IPS-20b (cell line): ENCODE measurements at regions not wholly inside any gene's neighbourhood (a gene's known extent, or its start where the extent isn't known, plus 50 kb on each side); places are given as distances from the start of the nearest gene placed in this dataset.

Source experiments
- H3K27ac ChIP-seq: one replicate; pipeline ENCODE4 v1.5.1; 2013; ENCODE audit warnings: low read length
- H3K27me3 ChIP-seq: 2 replicates; pipeline ENCODE4 v1.6.1; 2013; ENCODE audit warnings: mild to moderate bottlenecking, low read length, inconsistent platforms; ENCODE audit not compliant: insufficient read depth
- H3K36me3 ChIP-seq: 2 replicates; pipeline ENCODE4 v1.6.1; 2013; ENCODE audit warnings: low read depth, mild to moderate bottlenecking, inconsistent platforms, low read length, moderate library complexity; ENCODE audit not compliant: insufficient read depth
- H3K4me1 ChIP-seq: 2 replicates; pipeline ENCODE4 v1.6.1; 2013; ENCODE audit warnings: mild to moderate bottlenecking, control low read depth, inconsistent platforms, low read length, moderate library complexity; ENCODE audit not compliant: insufficient read depth
- H3K4me3 ChIP-seq: 2 replicates; pipeline ENCODE4 v1.5.1; 2013; ENCODE audit warnings: mild to moderate bottlenecking, low read length, inconsistent platforms
- H3K9ac ChIP-seq: 2 replicates; pipeline ENCODE4 v1.6.1; 2013; ENCODE audit warnings: low read depth, mild to moderate bottlenecking, inconsistent platforms, low read length, moderate library complexity
- H3K9me3 ChIP-seq: 2 replicates; pipeline ENCODE4 v1.6.1; 2013; ENCODE audit warnings: mild to moderate bottlenecking, low read depth, low read length, inconsistent platforms; ENCODE audit not compliant: insufficient read depth

GRCh38 chr4:12961713-12962112 lies 522.4 kb downstream of the RAB28 start:
- Histone ChIP-seq H3K4me1 (peaks cover 5% of the 10 kb centered on the region; the same call in 1 of the 2 replicates), H3K4me3 (no peak overlapping the region), H3K9ac (no peak overlapping the region), H3K36me3 (no peaks in the 10 kb centered on the region), H3K9me3 (no peaks in the 10 kb centered on the region), H3K27me3 (no peaks in the 10 kb centered on the region), H3K27ac (no peak overlapping the region)

DNA sequence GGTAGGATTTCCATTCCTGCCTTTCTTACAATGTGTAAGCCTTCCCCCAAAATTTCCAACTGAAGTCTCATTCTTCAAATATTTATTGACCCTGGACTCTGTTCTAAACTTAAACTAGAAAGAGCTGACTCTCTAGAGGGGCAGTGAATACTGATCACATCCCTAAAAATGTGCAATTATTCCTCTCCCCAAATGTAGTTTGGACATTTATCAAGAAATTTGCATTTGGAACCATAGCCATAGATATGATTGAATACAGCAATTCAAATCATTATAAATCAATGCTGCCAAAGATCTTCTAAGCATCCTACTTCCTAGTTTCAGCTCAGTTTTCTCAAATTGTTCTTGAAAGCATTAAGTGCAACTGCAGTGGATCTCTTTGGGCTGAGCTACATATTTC lies 525.7 kb downstream of the RAB28 start:
- no peak overlapping the region for H3K4me3 ChIP-seq
- no peak overlapping the region for H3K27ac ChIP-seq
- no peaks in the 10 kb centered on the region for H3K9me3 ChIP-seq
- H3K36me3 ChIP-seq, result no peaks in the 10 kb centered on the region
- H3K4me1 ChIP-seq, result peaks cover 17% of the 10 kb centered on the region; the same call in 1 of the 2 replicates
- no peak overlapping the region for H3K9ac ChIP-seq
- no peaks in the 10 kb centered on the region for H3K27me3 ChIP-seq

- H3K36me3 ChIP-seq, result no peaks in the 10 kb centered on the region
- H3K4me1 ChIP-seq, result peaks cover 15% of the 10 kb centered on the region; the same call in 1 of the 2 replicates
- no peaks in the 10 kb centered on the region for H3K27me3 ChIP-seq
- no peak overlapping the region for H3K9ac ChIP-seq
- H3K9me3 ChIP-seq, result no peaks in the 10 kb centered on the region
- H3K4me3 ChIP-seq, result no peak overlapping the region
- H3K27ac ChIP-seq, result no peak overlapping the region
Observed at GRCh38 chr4:12957108-12957507, 527.0 kb downstream of the RAB28 start.

- Histone ChIP-seq H3K36me3 (no peaks in the 10 kb centered on the region), H3K9ac (no peak overlapping the region), H3K9me3 (no peaks in the 10 kb centered on the region), H3K27ac (no peak overlapping the region), H3K4me1 (peaks cover 12% of the 10 kb centered on the region; the same call in 1 of the 2 replicates), H3K27me3 (no peaks in the 10 kb centered on the region), H3K4me3 (no peak overlapping the region)
Observed at GRCh38 chr4:12956026-12956425, 528.1 kb downstream of the RAB28 start.

- H3K36me3 ChIP-seq, result no peaks in the 10 kb centered on the region
- H3K9me3 ChIP-seq, result no peaks in the 10 kb centered on the region
- no peak overlapping the region for H3K4me3 ChIP-seq
- no peak overlapping the region for H3K9ac ChIP-seq
- H3K27me3 ChIP-seq, result no peaks in the 10 kb centered on the region
- H3K27ac ChIP-seq, result no peak overlapping the region
- peaks cover 4% of the 10 kb centered on the region; the same call in 1 of the 2 replicates for H3K4me1 ChIP-seq
Observed at GRCh38 chr4:12949719-12950490, 534.2 kb downstream of the RAB28 start.

DNA sequence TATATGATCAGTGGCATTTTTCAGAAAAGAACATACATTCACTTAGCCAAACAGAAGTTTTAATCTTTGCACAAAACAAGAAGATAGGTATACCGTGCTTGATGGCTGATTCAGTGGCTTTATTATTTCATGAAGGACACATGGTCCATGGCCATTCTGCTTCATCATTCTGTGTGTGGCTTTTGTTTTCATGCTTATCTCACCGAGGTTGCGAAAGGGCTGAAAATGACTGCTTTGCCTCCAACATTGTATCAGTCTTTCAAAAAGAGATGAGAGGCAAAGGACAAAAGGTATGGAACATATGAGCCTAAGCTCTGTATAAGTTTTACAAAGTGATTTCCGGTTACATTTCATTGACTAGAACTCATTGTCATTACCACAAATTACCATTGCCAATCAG lies 541.1 kb downstream of the RAB28 start:
- Histone ChIP-seq H3K4me3 (no peak overlapping the region), H3K27me3 (no peaks in the 10 kb centered on the region), H3K4me1 (no peaks in the 10 kb centered on the region), H3K27ac (no peak overlapping the region), H3K36me3 (no peaks in the 10 kb centered on the region), H3K9me3 (no peaks in the 10 kb centered on the region), H3K9ac (no peak overlapping the region)

DNA sequence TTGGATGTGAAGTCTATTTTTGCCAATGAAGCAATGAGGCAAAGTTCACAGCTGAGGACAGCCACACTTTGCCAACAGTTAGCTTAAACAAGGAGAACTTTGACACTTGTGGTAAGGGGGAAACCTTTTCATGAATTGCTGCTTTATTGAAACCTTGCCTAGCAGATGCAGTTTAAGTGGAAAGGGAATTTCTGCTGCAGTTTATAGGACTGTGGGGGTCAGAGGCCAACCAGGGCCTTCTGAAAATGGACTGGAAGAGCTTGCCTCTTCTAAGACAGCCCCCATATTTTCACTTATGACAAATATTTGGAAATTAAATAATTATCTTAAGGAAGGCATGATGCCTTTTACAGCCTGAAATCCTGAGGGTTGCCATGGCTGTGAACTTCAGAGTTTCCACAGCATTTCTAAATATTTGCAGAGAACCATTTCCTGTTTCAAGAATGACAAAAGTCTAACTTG lies 550.3 kb downstream of the RAB28 start:
- no peak overlapping the region for H3K4me3 ChIP-seq
- no peaks in the 10 kb centered on the region for H3K36me3 ChIP-seq
- no peaks in the 10 kb centered on the region for H3K9me3 ChIP-seq
- no peaks in the 10 kb centered on the region for H3K4me1 ChIP-seq
- H3K27me3 ChIP-seq, result no peaks in the 10 kb centered on the region
- no peak overlapping the region for H3K27ac ChIP-seq
- no peak overlapping the region for H3K9ac ChIP-seq

DNA sequence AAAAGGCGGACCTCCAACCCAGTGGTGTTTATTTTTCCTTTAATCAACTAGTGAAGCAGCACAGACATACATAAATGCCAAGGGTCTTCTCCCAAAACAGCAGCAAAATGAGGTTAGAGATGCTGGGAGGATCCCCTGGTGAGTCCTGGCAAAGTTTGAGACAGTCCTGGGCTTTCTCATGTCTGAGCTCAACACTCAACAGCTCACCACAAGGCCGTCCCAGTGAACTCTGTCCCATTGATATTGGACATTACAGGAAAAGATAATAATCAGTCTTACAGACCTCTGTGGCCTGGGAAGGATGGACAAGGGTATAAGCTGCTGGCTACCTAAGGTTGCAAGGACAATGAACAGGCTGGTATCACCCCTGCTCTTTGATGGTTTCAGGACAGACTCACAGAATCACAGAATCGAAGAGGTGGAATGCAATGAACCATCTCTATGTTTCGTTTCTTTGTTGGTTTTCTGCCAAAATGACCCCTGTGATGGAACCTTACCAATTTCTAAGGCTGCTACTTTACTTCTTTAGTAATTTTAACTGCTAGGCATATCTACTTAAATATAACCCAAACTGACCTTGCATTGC lies 551.8 kb downstream of the RAB28 start:
- Histone ChIP-seq H3K27ac (no peak overlapping the region), H3K9ac (no peak overlapping the region), H3K36me3 (no peaks in the 10 kb centered on the region), H3K4me3 (no peak overlapping the region), H3K27me3 (no peaks in the 10 kb centered on the region), H3K4me1 (no peaks in the 10 kb centered on the region), H3K9me3 (no peaks in the 10 kb centered on the region)

- no peak overlapping the region for H3K27ac ChIP-seq
- H3K36me3 ChIP-seq, result no peaks in the 10 kb centered on the region
- no peak overlapping the region for H3K9ac ChIP-seq
- no peak overlapping the region for H3K4me3 ChIP-seq
- no peaks in the 10 kb centered on the region for H3K27me3 ChIP-seq
- H3K4me1 ChIP-seq, result no peaks in the 10 kb centered on the region; the same call in 1 of the 2 replicates
- H3K9me3 ChIP-seq, result no peaks in the 10 kb centered on the region
Observed at GRCh38 chr4:12929784-12930183, 554.4 kb downstream of the RAB28 start.

DNA sequence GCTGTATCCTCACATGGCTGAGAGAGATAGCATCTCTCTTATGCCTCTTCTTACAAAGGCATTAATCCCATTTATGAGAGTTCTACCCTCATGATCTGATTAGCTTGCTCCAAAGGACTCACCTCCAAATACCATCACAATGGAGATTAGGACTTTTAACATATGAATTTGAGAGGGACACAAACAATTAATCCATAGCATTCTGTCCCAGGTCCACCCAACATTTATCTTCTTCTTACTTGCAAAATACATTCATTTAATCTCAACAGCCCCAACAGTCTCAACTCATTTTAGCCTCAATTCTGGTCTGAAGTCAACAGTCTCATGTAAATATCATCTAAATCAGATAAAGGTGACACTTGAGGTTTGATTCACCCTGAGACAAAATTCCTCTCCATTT lies 555.4 kb downstream of the RAB28 start:
- Histone ChIP-seq H3K4me1 (peaks cover 4% of the 10 kb centered on the region; the same call in 1 of the 2 replicates), H3K9ac (no peak overlapping the region), H3K27me3 (no peaks in the 10 kb centered on the region), H3K36me3 (no peaks in the 10 kb centered on the region), H3K27ac (no peak overlapping the region), H3K4me3 (no peak overlapping the region), H3K9me3 (no peaks in the 10 kb centered on the region)

GRCh38 chr4:12926189-12927066 lies 557.7 kb downstream of the RAB28 start:
- H3K9me3 ChIP-seq, result no peaks in the 10 kb centered on the region
- H3K4me3 ChIP-seq, result no peak overlapping the region
- no peaks in the 10 kb centered on the region for H3K27me3 ChIP-seq
- H3K36me3 ChIP-seq, result no peaks in the 10 kb centered on the region
- H3K27ac ChIP-seq, result no peak overlapping the region
- no peak overlapping the region for H3K9ac ChIP-seq
- peaks cover 8% of the 10 kb centered on the region; the same call in 1 of the 2 replicates for H3K4me1 ChIP-seq
